HG03066 (cell line): ENCODE measurements at regions not wholly inside any gene's neighbourhood (a gene's known extent, or its start where the extent isn't known, plus 50 kb on each side); places are given as distances from the start of the nearest gene placed in this dataset.

ENCODE experiments used
- ATAC-seq: cut with Tn5 transposase; IDR thresholded peaks from one replicate; pipeline ENCODE4 v1.9.1; 2021; ENCODE audit warnings: low read depth; ENCODE audit not compliant: unreplicated experiment

- ATAC-seq = no peak
Observed at GRCh38 chr3:780505-780904, 312.3 kb upstream of the CNTN6 start.

- no peak for ATAC-seq
Observed at GRCh38 chr3:791442-791841, 301.4 kb upstream of the CNTN6 start.

GRCh38 chr3:792630-793029, 300.2 kb upstream of the CNTN6 start:
- ATAC-seq = no peak

- no peak for ATAC-seq
Observed at GRCh38 chr3:804211-804610, 288.6 kb upstream of the CNTN6 start.

GRCh38 chr3:805326-805725, 287.5 kb upstream of the CNTN6 start:
- no peak for ATAC-seq

- no peak for ATAC-seq
Observed at GRCh38 chr3:806006-806405, 286.8 kb upstream of the CNTN6 start.

GRCh38 chr3:816605-817004, 276.2 kb upstream of the CNTN6 start:
- ATAC-seq = no peak

GRCh38 chr3:834679-835078, 258.1 kb upstream of the CNTN6 start:
- no peak for ATAC-seq

GRCh38 chr3:835096-835495, 257.7 kb upstream of the CNTN6 start:
- ATAC-seq = no peak

- no peak for ATAC-seq
Observed at GRCh38 chr3:839981-840380, 252.8 kb upstream of the CNTN6 start.

GRCh38 chr3:851098-851790, 241.6 kb upstream of the CNTN6 start:
- peak; percentile 74 for ATAC-seq

GRCh38 chr3:852033-852432, 240.8 kb upstream of the CNTN6 start:
- ATAC-seq = no peak

- no peak for ATAC-seq
Observed at GRCh38 chr3:853489-853888, 239.3 kb upstream of the CNTN6 start.

GRCh38 chr3:859135-859534, 233.7 kb upstream of the CNTN6 start:
- ATAC-seq = no peak

GRCh38 chr3:861721-862120, 231.1 kb upstream of the CNTN6 start:
- no peak for ATAC-seq

GRCh38 chr3:869269-869668, 223.6 kb upstream of the CNTN6 start:
- no peak for ATAC-seq

- ATAC-seq = no peak
Observed at GRCh38 chr3:869734-870133, 223.1 kb upstream of the CNTN6 start.

GRCh38 chr3:871651-872050, 221.2 kb upstream of the CNTN6 start:
- no peak for ATAC-seq

- ATAC-seq = no peak
Observed at GRCh38 chr3:877001-877400, 215.8 kb upstream of the CNTN6 start.

- ATAC-seq = no peak
Observed at GRCh38 chr3:878746-879145, 214.1 kb upstream of the CNTN6 start.

- no peak for ATAC-seq
Observed at GRCh38 chr3:880371-880770, 212.5 kb upstream of the CNTN6 start.

GRCh38 chr3:882533-882932, 210.3 kb upstream of the CNTN6 start:
- ATAC-seq = no peak
